ENCODE measurements at regions not wholly inside any gene's neighbourhood (a gene's known extent, or its start where the extent isn't known, plus 50 kb on each side); places are given as distances from the start of the nearest gene placed in this dataset.

DNA sequence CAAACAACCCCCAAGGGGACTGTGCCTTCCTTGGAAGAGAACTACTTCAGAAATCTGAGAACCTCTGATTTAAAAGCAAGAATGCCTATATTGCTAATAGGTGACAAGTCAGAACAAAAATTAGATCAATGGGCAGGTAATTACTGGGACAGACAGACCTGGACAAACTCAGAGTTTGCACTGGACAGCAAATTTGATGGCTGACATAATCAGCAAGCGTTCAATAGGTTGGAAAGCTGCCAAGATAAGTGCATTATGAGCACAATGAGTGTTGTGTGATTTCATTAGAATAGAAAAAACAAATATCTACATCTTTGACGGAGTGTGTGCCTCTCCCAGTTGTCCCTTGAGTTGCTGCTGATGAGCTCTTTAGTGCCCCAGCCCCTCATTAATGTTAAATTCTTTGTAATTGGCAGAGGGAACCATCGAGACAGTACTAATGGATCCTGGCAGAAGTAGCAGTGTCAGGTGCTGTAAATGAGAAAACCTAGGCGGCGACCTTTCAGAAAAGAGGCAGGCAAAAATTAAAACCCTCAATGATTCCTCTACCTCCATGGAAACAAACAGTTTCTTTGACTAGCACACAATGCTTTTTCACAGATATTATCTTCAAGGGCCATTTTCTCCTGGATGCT, 116.5 kb upstream of the COL21A1 start:
- TF ChIP-seq, protein P1, sequence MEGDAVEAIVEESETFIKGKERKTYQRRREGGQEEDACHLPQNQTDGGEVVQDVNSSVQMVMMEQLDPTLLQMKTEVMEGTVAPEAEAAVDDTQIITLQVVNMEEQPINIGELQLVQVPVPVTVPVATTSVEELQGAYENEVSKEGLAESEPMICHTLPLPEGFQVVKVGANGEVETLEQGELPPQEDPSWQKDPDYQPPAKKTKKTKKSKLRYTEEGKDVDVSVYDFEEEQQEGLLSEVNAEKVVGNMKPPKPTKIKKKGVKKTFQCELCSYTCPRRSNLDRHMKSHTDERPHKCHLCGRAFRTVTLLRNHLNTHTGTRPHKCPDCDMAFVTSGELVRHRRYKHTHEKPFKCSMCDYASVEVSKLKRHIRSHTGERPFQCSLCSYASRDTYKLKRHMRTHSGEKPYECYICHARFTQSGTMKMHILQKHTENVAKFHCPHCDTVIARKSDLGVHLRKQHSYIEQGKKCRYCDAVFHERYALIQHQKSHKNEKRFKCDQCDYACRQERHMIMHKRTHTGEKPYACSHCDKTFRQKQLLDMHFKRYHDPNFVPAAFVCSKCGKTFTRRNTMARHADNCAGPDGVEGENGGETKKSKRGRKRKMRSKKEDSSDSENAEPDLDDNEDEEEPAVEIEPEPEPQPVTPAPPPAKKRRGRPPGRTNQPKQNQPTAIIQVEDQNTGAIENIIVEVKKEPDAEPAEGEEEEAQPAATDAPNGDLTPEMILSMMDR (IDR thresholded peaks at IDR 0.05), result no peak
- no peak for TF ChIP-seq POLR2A (IDR thresholded peaks at IDR 0.05)
